ENCODE measurements at regions not wholly inside any gene's neighbourhood (a gene's known extent, or its start where the extent isn't known, plus 50 kb on each side); places are given as distances from the start of the nearest gene placed in this dataset.
"Not testable (repeated sequence)": the region's sequence is repeated elsewhere in the genome, so short reads cannot be mapped to it uniquely, and the experiment has no call there.

- ChIA-PET POLR2A (interaction anchor here (0.7 kb wide), 1 partner anchor 223 kb away, joined by 3 read pairs; no protein-coding TSS in a partner anchor), CTCF (ENCODE audit: unreplicated experiment) (no interaction called here)
- DNase-seq (ENCODE audit: low spot score), result no peak
- H4K20me1 ChIP-seq (ENCODE audit: insufficient read depth, low read length), result no peaks in the 10 kb centered on the region
- H3K27ac ChIP-seq (ENCODE audit: low read depth, low read length, poor library complexity, severe bottlenecking), result no peak overlapping the region
- no peak overlapping the region for H3K4me3 ChIP-seq (ENCODE audit: low read depth, low read length, poor library complexity, severe bottlenecking)
- H3K79me2 ChIP-seq (ENCODE audit: insufficient read depth, low read depth, low read length), result no peaks in the 10 kb centered on the region
- no peaks in the 10 kb centered on the region for H3K9me3 ChIP-seq (ENCODE audit: low read length)
- H3K4me1 ChIP-seq (ENCODE audit: insufficient read depth, low read length, poor library complexity, severe bottlenecking), result no peaks in the 10 kb centered on the region
- H2AFZ ChIP-seq (ENCODE audit: low read length), result no peak overlapping the region
- no peak overlapping the region for H3K4me2 ChIP-seq (ENCODE audit: low read length)
- intact Hi-C loops (cut with micrococcal nuclease; ENCODE audit: unreplicated experiment), result no loop called here
- H3K9me2 ChIP-seq (ENCODE audit: insufficient read depth, low read length), result no peaks in the 10 kb centered on the region
- no peaks in the 10 kb centered on the region for H3K36me3 ChIP-seq (ENCODE audit: insufficient read depth, low read length)
- TF ChIP-seq CTCF (conservative IDR thresholded peaks at IDR 0.05; ENCODE audit: low read length) (no peak), EZH2phosphoT487 (IDR thresholded peaks at IDR 0.05; ENCODE audit: borderline replicate concordance, low read depth, low read length) (no peak)
- no TSS peak for BruUV-seq (replicated peaks)
Measured at GRCh38 chr19:30804751-30805150, 432.6 kb downstream of the ZNF536 start.

- DNase-seq (ENCODE audit: low spot score); intact Hi-C loops (cut with micrococcal nuclease; ENCODE audit: unreplicated experiment); H3K4me1 ChIP-seq (ENCODE audit: insufficient read depth, low read length, poor library complexity, severe bottlenecking); H3K9me2 ChIP-seq (ENCODE audit: insufficient read depth, low read length); CTCF ChIA-PET (ENCODE audit: unreplicated experiment); H3K4me2 ChIP-seq (ENCODE audit: low read length); BruUV-seq (replicated peaks); H3K9me3 ChIP-seq (ENCODE audit: low read length); H2AFZ ChIP-seq (ENCODE audit: low read length); H3K79me2 ChIP-seq (ENCODE audit: insufficient read depth, low read depth, low read length); H3K36me3 ChIP-seq (ENCODE audit: insufficient read depth, low read length); H3K4me3 ChIP-seq (ENCODE audit: low read depth, low read length, poor library complexity, severe bottlenecking); H4K20me1 ChIP-seq (ENCODE audit: insufficient read depth, low read length); H3K27ac ChIP-seq (ENCODE audit: low read depth, low read length, poor library complexity, severe bottlenecking): not testable (repeated sequence)
- POLR2A ChIA-PET, result interaction anchor here (0.7 kb wide), 1 partner anchor 223 kb away, joined by 3 read pairs; no protein-coding TSS in a partner anchor
Measured at GRCh38 chr19:30804333-30804732, 432.1 kb downstream of the ZNF536 start.

- TF ChIP-seq EZH2phosphoT487 (IDR thresholded peaks at IDR 0.05; ENCODE audit: borderline replicate concordance, low read depth, low read length) (no peak), CTCF (conservative IDR thresholded peaks at IDR 0.05; ENCODE audit: low read length) (no peak)
- BruUV-seq (replicated peaks), result no TSS peak
- Histone ChIP-seq H3K9me2 (ENCODE audit: insufficient read depth, low read length) (no peaks in the 10 kb centered on the region), H3K4me1 (ENCODE audit: insufficient read depth, low read length, poor library complexity, severe bottlenecking) (no peaks in the 10 kb centered on the region), H3K27ac (ENCODE audit: low read depth, low read length, poor library complexity, severe bottlenecking) (no peak overlapping the region), H3K9me3 (ENCODE audit: low read length) (no peaks in the 10 kb centered on the region), H4K20me1 (ENCODE audit: insufficient read depth, low read length) (no peaks in the 10 kb centered on the region), H3K4me3 (ENCODE audit: low read depth, low read length, poor library complexity, severe bottlenecking) (no peak overlapping the region), H3K36me3 (ENCODE audit: insufficient read depth, low read length) (no peaks in the 10 kb centered on the region), H3K79me2 (ENCODE audit: insufficient read depth, low read depth, low read length) (no peaks in the 10 kb centered on the region), H3K4me2 (ENCODE audit: low read length) (no peak overlapping the region), H2AFZ (ENCODE audit: low read length) (no peak overlapping the region)
- CTCF ChIA-PET (ENCODE audit: unreplicated experiment), result no interaction called here
- intact Hi-C loops (cut with micrococcal nuclease; ENCODE audit: unreplicated experiment), result no loop called here
- POLR2A ChIA-PET, result interaction anchor here (0.6 kb wide), 1 partner anchor 113 kb away, joined by 6 read pairs; no protein-coding TSS in a partner anchor
- no peak for DNase-seq (ENCODE audit: low spot score)
Measured at GRCh38 chr19:30802424-30803013, 430.3 kb downstream of the ZNF536 start.
